Esophagus squamous epithelium (tissue), 4 donors: ENCODE measurements at regions not wholly inside any gene's neighbourhood (a gene's known extent, or its start where the extent isn't known, plus 50 kb on each side); places are given as distances from the start of the nearest gene placed in this dataset.

Experiments
- POLR2A ChIP-seq, 4 donors: fragments of 450-650 bp; IDR thresholded peaks; one replicate each; pipeline ENCODE4 v1.6.1; 2017; ENCODE audit warnings: antibody characterized with exemption in 4 of 4, mild to moderate bottlenecking in 4 of 4, moderate library complexity in 3 of 4
- TF ChIP-seq, protein P1 (sequence below), 6 experiments: fragments of 450-650 bp in 4 of 6; fragments of 200-600 bp in 2 of 6; sonication (generic) in 2 of 6; IDR thresholded peaks; one replicate each; pipeline ENCODE4 v1.5.1; 2016 to 2019; ENCODE audit warnings: antibody characterized with exemption in 6 of 6, mild to moderate bottlenecking in 4 of 6, moderate library complexity in 4 of 6

- TF ChIP-seq, protein P1, sequence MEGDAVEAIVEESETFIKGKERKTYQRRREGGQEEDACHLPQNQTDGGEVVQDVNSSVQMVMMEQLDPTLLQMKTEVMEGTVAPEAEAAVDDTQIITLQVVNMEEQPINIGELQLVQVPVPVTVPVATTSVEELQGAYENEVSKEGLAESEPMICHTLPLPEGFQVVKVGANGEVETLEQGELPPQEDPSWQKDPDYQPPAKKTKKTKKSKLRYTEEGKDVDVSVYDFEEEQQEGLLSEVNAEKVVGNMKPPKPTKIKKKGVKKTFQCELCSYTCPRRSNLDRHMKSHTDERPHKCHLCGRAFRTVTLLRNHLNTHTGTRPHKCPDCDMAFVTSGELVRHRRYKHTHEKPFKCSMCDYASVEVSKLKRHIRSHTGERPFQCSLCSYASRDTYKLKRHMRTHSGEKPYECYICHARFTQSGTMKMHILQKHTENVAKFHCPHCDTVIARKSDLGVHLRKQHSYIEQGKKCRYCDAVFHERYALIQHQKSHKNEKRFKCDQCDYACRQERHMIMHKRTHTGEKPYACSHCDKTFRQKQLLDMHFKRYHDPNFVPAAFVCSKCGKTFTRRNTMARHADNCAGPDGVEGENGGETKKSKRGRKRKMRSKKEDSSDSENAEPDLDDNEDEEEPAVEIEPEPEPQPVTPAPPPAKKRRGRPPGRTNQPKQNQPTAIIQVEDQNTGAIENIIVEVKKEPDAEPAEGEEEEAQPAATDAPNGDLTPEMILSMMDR (IDR thresholded peaks at IDR 0.05): no peak
- no peak for TF ChIP-seq POLR2A (IDR thresholded peaks at IDR 0.05)
Observed at GRCh38 chr4:162350331-162350730, 186.5 kb upstream of the FSTL5 start.
